SJSA1 (cell line): ENCODE measurements at regions not wholly inside any gene's neighbourhood (a gene's known extent, or its start where the extent isn't known, plus 50 kb on each side); places are given as distances from the start of the nearest gene placed in this dataset.

Source experiments
- DNase-seq, 2 experiments: peaks; one replicate each; pipeline ENCODE4 v3.0.0-alpha.2; 2015 to 2020; ENCODE audit warnings: low spot score in 2 of 2, low read depth in 1 of 2
- H3K27ac ChIP-seq: fragments of 250-450 bp; sonication (Bioruptor Pico); 2 replicates; pipeline ENCODE4 v1.5.1; 2020; ENCODE audit warnings: mild to moderate bottlenecking, moderate library complexity
- H3K27me3 ChIP-seq: fragments of 250-450 bp; sonication (Bioruptor Pico); replicated peaks from 2 replicates; pipeline ENCODE4 v1.5.1; 2020; ENCODE audit warnings: mild to moderate bottlenecking, moderate library complexity
- H3K36me3 ChIP-seq: fragments of 250-450 bp; sonication (Bioruptor Pico); 2 replicates; pipeline ENCODE4 v1.5.1; 2020; ENCODE audit warnings: mild to moderate bottlenecking
- H3K4me1 ChIP-seq: fragments of 250-450 bp; sonication (Bioruptor Pico); replicated peaks from 2 replicates; pipeline ENCODE4 v1.6.1; 2021; ENCODE audit warnings: mild to moderate bottlenecking
- H3K4me3 ChIP-seq: fragments of 250-450 bp; sonication (Bioruptor Pico); 2 replicates; pipeline ENCODE4 v1.5.1; 2020; ENCODE audit warnings: mild to moderate bottlenecking
- H3K9me3 ChIP-seq: fragments of 250-450 bp; sonication (Bioruptor Pico); replicated peaks from 2 replicates; pipeline ENCODE4 v1.5.1; 2020; ENCODE audit warnings: mild to moderate bottlenecking

- Histone ChIP-seq H3K4me3 (no peak overlapping the region), H3K36me3 (no peaks in the 10 kb centered on the region), H3K27ac (no peak overlapping the region), H3K4me1 (no peaks in the 10 kb centered on the region), H3K9me3 (0 out of 2 replicates have a peak, but pooled peaks cover 4% of the 10 kb centered on the region), H3K27me3 (no peaks in the 10 kb centered on the region)
- DNase-seq: no peak
These were observed 219.4 kb downstream of the BRD1 start for GRCh38 chr22:49608228-49608627.

GRCh38 chr22:49607821-49608220 is 219.9 kb downstream of the BRD1 start:
- H3K9me3 ChIP-seq: 0 out of 2 replicates have a peak, but pooled peaks cover 4% of the 10 kb centered on the region
- no peak overlapping the region for H3K27ac ChIP-seq
- no peaks in the 10 kb centered on the region for H3K27me3 ChIP-seq
- no peak overlapping the region for H3K4me3 ChIP-seq
- DNase-seq: no peak
- no peaks in the 10 kb centered on the region for H3K36me3 ChIP-seq
- H3K4me1 ChIP-seq: no peaks in the 10 kb centered on the region

DNA sequence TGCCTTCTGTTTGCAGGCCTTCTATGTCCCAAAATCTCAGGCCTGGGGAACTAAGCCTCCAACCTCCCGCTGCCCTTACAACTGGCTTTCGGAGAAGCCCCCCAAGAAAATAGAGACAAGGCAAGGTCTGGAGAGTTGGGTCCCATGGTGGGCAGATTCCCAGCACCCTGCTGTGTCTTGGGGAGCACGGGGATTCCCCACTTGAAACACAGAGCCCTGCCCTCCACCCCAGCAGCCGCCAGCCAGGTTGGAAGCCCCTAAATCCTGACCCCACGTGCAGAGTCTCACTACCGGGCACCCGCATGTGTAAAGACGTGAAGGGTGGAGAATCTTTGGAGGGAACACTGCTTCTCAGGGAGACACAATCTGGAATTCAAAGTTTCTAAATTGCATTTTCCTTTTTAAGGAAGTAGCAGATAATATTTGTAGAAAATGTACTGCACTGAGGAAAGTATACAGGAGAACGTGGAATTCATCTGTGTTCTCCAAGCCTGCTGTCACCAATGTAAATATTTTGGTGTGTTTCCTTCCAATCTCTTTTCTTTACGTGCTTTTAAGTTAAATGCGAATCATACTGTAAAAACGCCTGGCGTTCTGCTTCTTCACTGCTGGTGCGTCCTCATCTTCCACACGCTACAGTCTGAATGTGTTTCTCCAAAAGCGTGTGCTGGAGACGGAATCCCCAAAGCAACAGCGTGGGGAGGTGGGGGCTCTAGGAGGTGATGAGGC is 220.9 kb downstream of the BRD1 start:
- DNase-seq: no peak
- Histone ChIP-seq H3K27me3 (no peaks in the 10 kb centered on the region), H3K9me3 (0 out of 2 replicates have a peak, but pooled peaks cover 4% of the 10 kb centered on the region), H3K27ac (no peak overlapping the region), H3K4me1 (no peaks in the 10 kb centered on the region), H3K4me3 (no peak overlapping the region), H3K36me3 (no peaks in the 10 kb centered on the region)

DNA sequence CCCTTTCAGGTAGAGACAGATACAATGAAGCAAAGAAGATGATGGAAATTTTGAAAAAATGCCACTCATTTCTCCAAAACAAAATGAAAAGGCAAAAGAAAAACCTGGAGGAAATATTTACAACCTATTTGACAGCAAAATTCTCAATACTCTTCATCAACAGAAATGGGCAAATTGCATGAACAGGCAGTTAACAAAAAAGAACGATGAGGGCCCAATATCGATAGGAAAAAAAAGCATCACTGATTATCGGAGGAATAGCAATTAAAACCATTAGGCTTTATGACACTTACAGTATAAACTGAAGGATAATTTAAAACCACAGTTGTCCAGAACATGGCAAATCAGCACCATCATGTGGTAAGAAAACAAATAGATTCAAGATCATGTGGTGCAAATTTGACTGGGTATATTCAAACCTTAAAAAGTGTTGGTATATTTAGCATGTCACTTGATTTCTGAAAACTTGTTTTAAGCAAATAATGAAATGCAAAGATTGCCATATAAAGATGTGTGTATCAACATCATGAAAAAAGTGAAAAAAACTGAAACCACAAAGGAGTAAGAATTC is 222.9 kb downstream of the BRD1 start:
- Histone ChIP-seq H3K36me3 (no peaks in the 10 kb centered on the region), H3K27ac (no peak overlapping the region), H3K9me3 (peaks cover 4% of the 10 kb centered on the region; the same call in 1 of the 2 replicates), H3K4me3 (no peak overlapping the region), H3K4me1 (no peaks in the 10 kb centered on the region), H3K27me3 (no peaks in the 10 kb centered on the region)
- no peak for DNase-seq

DNA sequence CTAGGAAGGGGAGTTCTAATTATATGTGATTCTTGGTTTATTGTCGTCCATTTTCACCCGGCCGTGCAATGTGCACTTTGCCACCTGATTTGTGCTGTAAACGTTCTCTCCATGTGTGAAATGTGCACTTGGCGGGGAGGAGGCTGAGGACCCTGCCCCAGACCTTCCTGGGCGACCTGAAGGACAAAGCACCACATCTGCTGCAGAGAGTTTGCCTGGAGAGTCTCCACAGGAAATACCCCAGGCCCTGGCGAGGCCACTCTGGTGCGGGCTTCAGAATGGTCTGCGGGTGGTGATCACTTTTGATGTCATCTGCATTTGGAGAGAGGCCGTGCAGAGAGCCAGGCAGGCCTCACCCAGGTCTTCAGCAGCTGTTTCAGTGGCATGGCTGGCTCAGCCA is 224.7 kb downstream of the BRD1 start:
- H3K27me3 ChIP-seq: no peaks in the 10 kb centered on the region
- H3K9me3 ChIP-seq: peaks cover under 1% of the 10 kb centered on the region
- H3K27ac ChIP-seq: no peak overlapping the region
- no peaks in the 10 kb centered on the region for H3K36me3 ChIP-seq
- peak in 1 of 2 experiments; percentile 30 for DNase-seq
- H3K4me1 ChIP-seq: no peaks in the 10 kb centered on the region
- H3K4me3 ChIP-seq: no peak overlapping the region

DNA sequence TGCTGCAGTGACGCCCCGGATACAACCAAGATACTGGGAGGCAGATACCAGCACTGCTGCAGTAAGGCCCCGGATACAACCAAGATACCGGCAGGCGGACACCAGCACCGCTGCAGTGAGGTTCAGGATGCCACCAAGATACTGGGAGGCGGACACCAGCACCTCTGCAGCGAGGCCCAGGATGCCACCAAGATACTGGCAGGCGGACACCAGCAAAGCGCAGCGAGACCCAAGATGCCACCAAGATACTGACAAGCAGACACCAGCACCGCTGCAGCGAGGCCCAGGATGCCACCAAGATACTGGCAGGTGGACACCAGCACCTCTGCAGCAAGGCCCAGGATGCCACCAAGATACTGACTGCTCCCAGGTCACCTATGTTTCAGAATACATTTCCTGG is 225.2 kb downstream of the BRD1 start:
- no peaks in the 10 kb centered on the region for H3K4me1 ChIP-seq
- no peak overlapping the region for H3K4me3 ChIP-seq
- no peak overlapping the region for H3K27ac ChIP-seq
- no peaks in the 10 kb centered on the region; the same call in none of the 2 replicates for H3K9me3 ChIP-seq
- no peaks in the 10 kb centered on the region for H3K36me3 ChIP-seq
- no peaks in the 10 kb centered on the region for H3K27me3 ChIP-seq
- no peak for DNase-seq

DNA sequence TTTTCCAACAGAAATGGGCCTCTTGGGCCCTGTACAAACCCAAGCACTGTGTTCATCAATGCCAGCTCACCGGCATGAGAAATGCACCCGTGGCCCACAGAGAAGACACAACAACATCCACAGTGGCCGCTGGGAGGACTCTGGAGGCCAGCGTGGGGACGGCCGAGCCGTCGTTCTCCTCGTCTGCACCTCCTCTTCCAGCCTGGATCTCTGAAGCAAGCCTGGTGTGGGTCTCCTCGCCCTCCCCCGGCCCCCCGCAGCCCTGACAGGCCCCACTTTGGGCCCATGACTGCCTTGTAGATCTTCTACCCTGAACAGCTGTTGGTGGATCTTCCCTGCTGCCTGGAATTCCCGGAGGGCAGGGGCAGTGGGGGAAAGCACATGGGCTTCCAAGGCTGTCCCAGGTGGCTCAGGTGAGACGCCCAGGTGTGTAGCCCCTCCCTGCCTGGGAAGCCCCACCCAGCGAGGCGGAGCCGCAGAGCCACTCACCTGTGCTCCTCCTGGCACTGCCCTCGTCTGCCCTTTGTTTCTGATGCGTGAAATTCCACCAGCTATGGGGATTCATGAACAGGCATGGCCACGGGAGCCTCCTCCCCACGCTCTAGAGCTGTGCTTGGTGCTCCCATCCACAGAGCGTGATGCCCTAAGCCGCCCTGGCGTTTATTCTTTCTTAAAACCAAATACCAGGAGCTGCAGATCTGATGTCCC is 225.9 kb downstream of the BRD1 start:
- H3K9me3 ChIP-seq: no peaks in the 10 kb centered on the region; the same call in none of the 2 replicates
- H3K27ac ChIP-seq: no peak overlapping the region
- H3K4me3 ChIP-seq: no peak overlapping the region
- H3K4me1 ChIP-seq: no peaks in the 10 kb centered on the region
- no peaks in the 10 kb centered on the region for H3K36me3 ChIP-seq
- DNase-seq: peak in 1 of 2 experiments; percentile 39
- H3K27me3 ChIP-seq: no peaks in the 10 kb centered on the region

GRCh38 chr22:49600891-49601431 is 226.7 kb downstream of the BRD1 start:
- Histone ChIP-seq H3K4me1 (no peaks in the 10 kb centered on the region), H3K36me3 (no peaks in the 10 kb centered on the region), H3K27me3 (no peaks in the 10 kb centered on the region), H3K9me3 (no peaks in the 10 kb centered on the region; the same call in none of the 2 replicates), H3K27ac (no peak overlapping the region), H3K4me3 (no peak overlapping the region)
- peak in 1 of 2 experiments; percentile 40 for DNase-seq

- no peaks in the 10 kb centered on the region for H3K4me1 ChIP-seq
- no peak for DNase-seq
- H3K27me3 ChIP-seq: no peaks in the 10 kb centered on the region
- no peak overlapping the region for H3K27ac ChIP-seq
- H3K9me3 ChIP-seq: peaks cover 4% of the 10 kb centered on the region
- H3K36me3 ChIP-seq: no peaks in the 10 kb centered on the region
- no peak overlapping the region for H3K4me3 ChIP-seq
These were observed 227.2 kb downstream of the BRD1 start for GRCh38 chr22:49600468-49600867.

GRCh38 chr22:49599691-49600455 is 227.8 kb downstream of the BRD1 start:
- Histone ChIP-seq H3K27me3 (no peaks in the 10 kb centered on the region), H3K27ac (no peak overlapping the region), H3K9me3 (peaks cover 8% of the 10 kb centered on the region), H3K4me1 (no peaks in the 10 kb centered on the region), H3K4me3 (no peak overlapping the region), H3K36me3 (no peaks in the 10 kb centered on the region)
- DNase-seq: no peak

GRCh38 chr22:49599039-49599438 is 228.6 kb downstream of the BRD1 start:
- Histone ChIP-seq H3K9me3 (peaks cover 8% of the 10 kb centered on the region), H3K27me3 (no peaks in the 10 kb centered on the region), H3K27ac (no peak overlapping the region), H3K36me3 (no peaks in the 10 kb centered on the region), H3K4me3 (no peak overlapping the region), H3K4me1 (no peaks in the 10 kb centered on the region)
- no peak for DNase-seq

DNA sequence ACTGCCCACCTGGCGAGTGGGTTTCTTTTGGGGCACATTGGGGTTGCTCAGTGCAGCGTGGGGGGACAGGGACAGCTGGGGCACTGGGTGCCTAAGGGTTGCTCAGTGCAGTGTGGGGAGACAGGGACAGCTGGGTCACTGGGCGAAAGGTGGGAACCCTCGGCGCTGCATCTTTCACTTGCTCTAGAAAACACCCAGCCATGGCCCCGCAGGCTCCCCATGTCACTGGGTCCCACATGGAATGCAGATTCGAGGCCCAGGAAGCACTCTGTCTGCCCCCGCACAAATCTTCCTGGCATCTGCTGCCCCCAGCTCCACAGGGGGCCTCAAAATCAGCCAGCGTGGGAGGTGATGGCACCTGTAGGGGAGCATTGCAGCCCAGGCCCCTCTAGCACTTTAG is 229.3 kb downstream of the BRD1 start:
- Histone ChIP-seq H3K36me3 (no peaks in the 10 kb centered on the region), H3K4me3 (no peak overlapping the region), H3K27me3 (no peaks in the 10 kb centered on the region), H3K27ac (no peak overlapping the region), H3K4me1 (no peaks in the 10 kb centered on the region), H3K9me3 (peaks cover 8% of the 10 kb centered on the region)
- no peak for DNase-seq

- Histone ChIP-seq H3K4me3 (no peak overlapping the region), H3K4me1 (no peaks in the 10 kb centered on the region), H3K9me3 (peaks cover 8% of the 10 kb centered on the region), H3K36me3 (no peaks in the 10 kb centered on the region), H3K27ac (no peak overlapping the region), H3K27me3 (no peaks in the 10 kb centered on the region)
- DNase-seq: no peak
These were observed 230.1 kb downstream of the BRD1 start for GRCh38 chr22:49597428-49598039.
